NT2/D1 (cell line): ENCODE measurements at regions not wholly inside any gene's neighbourhood (a gene's known extent, or its start where the extent isn't known, plus 50 kb on each side); places are given as distances from the start of the nearest gene placed in this dataset.

Experiments used
- DNase-seq: peaks from one replicate; pipeline ENCODE4 v3.0.0-alpha.2; 2011; ENCODE audit warnings: low read depth, low spot score
- H3K27me3 ChIP-seq: 2 replicates; pipeline ENCODE4 v1.6.0; 2011; ENCODE audit warnings: mild to moderate bottlenecking; ENCODE audit not compliant: insufficient read length, insufficient read depth
- H3K36me3 ChIP-seq: 2 replicates; pipeline ENCODE4 v1.6.1; 2011; ENCODE audit warnings: mild to moderate bottlenecking, low read length, mixed read lengths; ENCODE audit not compliant: insufficient read depth, insufficient read length
- H3K4me1 ChIP-seq: 2 replicates; pipeline ENCODE4 v1.5.1; 2011; ENCODE audit not compliant: insufficient read depth, insufficient read length
- H3K4me3 ChIP-seq: 2 replicates; pipeline ENCODE4 v1.5.1; 2011; ENCODE audit warnings: low read depth; ENCODE audit not compliant: insufficient read length
- H3K9ac ChIP-seq: 2 replicates; pipeline ENCODE4 v1.6.0; 2011; ENCODE audit warnings: low read depth; ENCODE audit not compliant: insufficient read length
- H3K9me3 ChIP-seq: 2 replicates; pipeline ENCODE4 v1.5.1; 2011; ENCODE audit warnings: mild to moderate bottlenecking, low read length; ENCODE audit not compliant: insufficient read depth
- SUZ12 ChIP-seq: IDR thresholded peaks from 2 replicates; pipeline ENCODE4 v1.6.1; 2011; ENCODE audit not compliant: insufficient read length, insufficient read depth; ENCODE audit errors: extremely low read depth
- YY1 ChIP-seq: IDR thresholded peaks from 2 replicates; pipeline ENCODE4 v1.6.1; 2011; ENCODE audit not compliant: insufficient read length, insufficient read depth
- ZNF274 ChIP-seq: IDR thresholded peaks from 2 replicates; pipeline ENCODE4 v1.6.1; 2011; ENCODE audit warnings: mild to moderate bottlenecking, low read depth, low read length

GRCh38 chr18:25834061-25834460 lies 256.4 kb downstream of the SS18 start:
- Histone ChIP-seq H3K27me3 (no peaks in the 10 kb centered on the region), H3K4me3 (no peak overlapping the region), H3K4me1 (no peaks in the 10 kb centered on the region), H3K36me3 (no peaks in the 10 kb centered on the region), H3K9ac (no peak overlapping the region), H3K9me3 (no peaks in the 10 kb centered on the region)
- TF ChIP-seq YY1 (no peak), SUZ12 (no peak), ZNF274 (no peak)
- no peak for DNase-seq

- no peak overlapping the region for H3K4me3 ChIP-seq
- DNase-seq: no peak
Observed at GRCh38 chr18:25832001-25832604, 258.3 kb downstream of the SS18 start.

GRCh38 chr18:25831301-25831701 lies 259.1 kb downstream of the SS18 start:
- TF ChIP-seq ZNF274 (no peak), SUZ12 (no peak)

More at GRCh38 chr18:25832001-25832604, 258.3 kb downstream of the SS18 start:
- H3K4me1 ChIP-seq: no peaks in the 10 kb centered on the region
- H3K9ac ChIP-seq: no peak overlapping the region
- no peak for TF ChIP-seq SUZ12
- TF ChIP-seq ZNF274: no peak
- no peak for TF ChIP-seq YY1
- H3K9me3 ChIP-seq: no peaks in the 10 kb centered on the region
- no peaks in the 10 kb centered on the region for H3K36me3 ChIP-seq
- H3K27me3 ChIP-seq: no peaks in the 10 kb centered on the region

GRCh38 chr18:25830787-25831186 lies 259.6 kb downstream of the SS18 start:
- Histone ChIP-seq H3K36me3 (no peaks in the 10 kb centered on the region), H3K9ac (no peak overlapping the region), H3K4me3 (no peak overlapping the region), H3K9me3 (no peaks in the 10 kb centered on the region), H3K27me3 (no peaks in the 10 kb centered on the region), H3K4me1 (no peaks in the 10 kb centered on the region)
- no peak for TF ChIP-seq YY1
- no peak for TF ChIP-seq ZNF274
- TF ChIP-seq SUZ12: no peak
- DNase-seq: no peak

More at GRCh38 chr18:25831301-25831701, 259.1 kb downstream of the SS18 start:
- DNase-seq: no peak
- Histone ChIP-seq H3K9me3 (no peaks in the 10 kb centered on the region), H3K4me1 (no peaks in the 10 kb centered on the region), H3K9ac (no peak overlapping the region), H3K4me3 (no peak overlapping the region), H3K27me3 (no peaks in the 10 kb centered on the region), H3K36me3 (no peaks in the 10 kb centered on the region)

GRCh38 chr18:25827961-25828561 lies 262.4 kb downstream of the SS18 start:
- Histone ChIP-seq H3K27me3 (no peaks in the 10 kb centered on the region), H3K9me3 (no peaks in the 10 kb centered on the region), H3K4me3 (no peak overlapping the region), H3K36me3 (no peaks in the 10 kb centered on the region), H3K9ac (no peak overlapping the region), H3K4me1 (no peaks in the 10 kb centered on the region)
- TF ChIP-seq ZNF274: no peak
- no peak for DNase-seq

GRCh38 chr18:25827228-25827627 lies 263.2 kb downstream of the SS18 start:
- no peak overlapping the region for H3K4me3 ChIP-seq

GRCh38 chr18:25826823-25827222 lies 263.6 kb downstream of the SS18 start:
- no peaks in the 10 kb centered on the region for H3K36me3 ChIP-seq
- no peaks in the 10 kb centered on the region for H3K4me1 ChIP-seq
- no peaks in the 10 kb centered on the region for H3K9me3 ChIP-seq
- no peak overlapping the region for H3K9ac ChIP-seq
- H3K4me3 ChIP-seq: no peak overlapping the region
- no peak for TF ChIP-seq SUZ12
- no peak for TF ChIP-seq YY1
- TF ChIP-seq ZNF274: no peak
- no peak for DNase-seq
- no peaks in the 10 kb centered on the region for H3K27me3 ChIP-seq

More at GRCh38 chr18:25827228-25827627, 263.2 kb downstream of the SS18 start:
- H3K27me3 ChIP-seq: no peaks in the 10 kb centered on the region
- no peak overlapping the region for H3K9ac ChIP-seq
- no peaks in the 10 kb centered on the region for H3K36me3 ChIP-seq
- H3K9me3 ChIP-seq: no peaks in the 10 kb centered on the region
- no peak for DNase-seq
- H3K4me1 ChIP-seq: no peaks in the 10 kb centered on the region
- no peak for TF ChIP-seq YY1
- no peak for TF ChIP-seq SUZ12
- TF ChIP-seq ZNF274: no peak
